Hepatocyte (in vitro differentiated cells): ENCODE measurements at regions not wholly inside any gene's neighbourhood (a gene's known extent, or its start where the extent isn't known, plus 50 kb on each side); places are given as distances from the start of the nearest gene placed in this dataset.

Experiments
- CTCF ChIP-seq: fragments of 200-600 bp; sonication (generic); IDR thresholded peaks from 2 replicates; pipeline ENCODE4 v1.5.1; 2016; ENCODE audit warnings: antibody characterized with exemption, mild to moderate bottlenecking; ENCODE audit not compliant: poor library complexity
- EZH2 ChIP-seq: fragments of 200-600 bp; sonication (generic); IDR thresholded peaks from 2 replicates; pipeline ENCODE4 v1.6.1; 2016; ENCODE audit warnings: antibody characterized with exemption, mild to moderate bottlenecking, borderline replicate concordance

- TF ChIP-seq EZH2 (no peak), CTCF (no peak)
These were observed 337.4 kb upstream of the LYPLAL1 start for GRCh38 chr1:218836264-218836663.
